ENCODE measurements at regions not wholly inside any gene's neighbourhood (a gene's known extent, or its start where the extent isn't known, plus 50 kb on each side); places are given as distances from the start of the nearest gene placed in this dataset.
A peak's percentile ranks its signal among the peaks of the same experiment; 100 is the strongest.

DNA sequence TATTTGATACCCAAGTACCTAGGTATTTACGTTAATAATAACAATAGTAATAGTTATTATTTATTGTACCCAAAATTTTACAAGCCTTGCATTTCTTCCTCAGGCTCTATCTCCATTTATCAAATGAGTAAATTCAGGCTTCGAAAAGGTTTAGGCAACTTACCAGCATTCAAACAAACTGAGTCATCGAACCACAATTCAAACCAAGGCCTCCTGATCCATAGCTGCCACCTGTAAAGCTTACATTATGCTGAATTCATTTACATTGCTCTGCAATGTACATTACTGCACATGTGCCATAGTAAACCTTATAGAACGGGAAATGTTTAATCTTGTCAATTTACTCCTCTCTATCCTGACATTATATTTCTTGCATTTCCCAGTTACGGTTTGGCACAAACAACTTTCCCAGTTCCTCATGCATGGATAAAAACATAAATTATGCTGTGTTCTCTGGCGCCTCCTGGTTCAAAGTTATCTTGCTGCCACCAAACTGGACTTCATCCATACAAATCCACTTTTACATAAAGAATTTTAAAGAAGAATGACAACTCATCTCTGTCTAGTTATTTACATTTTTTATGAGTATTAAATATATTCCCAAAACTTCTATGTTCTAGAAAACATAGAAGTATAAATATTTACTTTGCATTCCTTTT, 360.6 kb upstream of the SOX9 start:
- Histone ChIP-seq H4K20me1 (replicated peaks in 1 of 2; ENCODE audit: control insufficient read depth in 1 of 2, insufficient read depth in 2 of 2, low read length in 2 of 2) (no peaks in the 10 kb centered on the region), H2BK5ac (ENCODE audit: low read depth, low read length) (no peak overlapping the region)
- no peak for FAIRE-seq

More for the DNA sequence above, 360.6 kb upstream of the SOX9 start:
- Histone ChIP-seq H3K4me1 (replicated peaks in 1 of 4; ENCODE audit: control insufficient read depth in 3 of 4, insufficient read depth in 4 of 4, low read length in 3 of 4) (no peaks in the 10 kb centered on the region), H2AFZ (ENCODE audit: low read length) (no peak overlapping the region), H3K4me2 (ENCODE audit: insufficient read depth in 1 of 2, low read depth in 2 of 2, low read length in 2 of 2) (no peak overlapping the region), H3K14ac (ENCODE audit: insufficient read length) (no peak overlapping the region), H3K4me3 (ENCODE audit: extremely low read depth in 1 of 4, insufficient read depth in 2 of 4, low read depth in 3 of 4, low read length in 4 of 4) (no peak overlapping the region), H2BK120ac (replicated peaks; ENCODE audit: low read depth, low read length) (no peak overlapping the region), H3K56ac (replicated peaks; ENCODE audit: insufficient read length, low read depth, low read length) (no peak overlapping the region), H3K36me3 (ENCODE audit: control insufficient read depth in 2 of 4, insufficient read depth in 4 of 4, low read length in 3 of 4) (no peaks in the 10 kb centered on the region), H3K4ac (replicated peaks; ENCODE audit: insufficient read length, low read depth, low read length) (no peak overlapping the region), H3K18ac (ENCODE audit: extremely low read depth, low read length) (no peak overlapping the region), H2BK15ac (ENCODE audit: low read length) (no peak overlapping the region), H4K91ac (replicated peaks; ENCODE audit: insufficient read length, low read length) (no peak overlapping the region), H3K9me3 (ENCODE audit: insufficient read depth in 2 of 2, low read depth in 1 of 2, low read length in 1 of 2) (no peaks in the 10 kb centered on the region), H3K27me3 (replicated peaks in 1 of 4; ENCODE audit: control insufficient read depth in 3 of 4, extremely low read depth in 1 of 4, insufficient read depth in 3 of 4, low read length in 3 of 4) (no peaks in the 10 kb centered on the region), H3K23me2 (ENCODE audit: low read depth, low read length) (no peaks in the 10 kb centered on the region), H2BK12ac (ENCODE audit: low read depth, low read length) (no peak overlapping the region), H4K5ac (ENCODE audit: insufficient read length, low read depth, low read length) (no peak overlapping the region), H3K27ac (ENCODE audit: low read depth, low read length) (no peak overlapping the region), H3K79me1 (ENCODE audit: low read depth, low read length) (no peaks in the 10 kb centered on the region), H3K79me2 (ENCODE audit: control insufficient read depth in 1 of 2, insufficient read depth in 2 of 2, low read length in 2 of 2) (no peaks in the 10 kb centered on the region), H3K9ac (replicated peaks in 1 of 4; ENCODE audit: extremely low read depth in 1 of 4, low read depth in 3 of 4, low read length in 3 of 4) (no peak overlapping the region), H4K8ac (ENCODE audit: extremely low read depth, insufficient read depth, low read length) (no peak overlapping the region), H2BK20ac (ENCODE audit: low read length) (no peak overlapping the region), H3K23ac (ENCODE audit: insufficient read length) (no peak overlapping the region), H2AK5ac (ENCODE audit: low read depth, low read length) (no peak overlapping the region)
- POLR2A ChIA-PET (ENCODE audit: partially characterized antibody) = no interaction called here
- no peak for DNase-seq (ENCODE audit: low read depth in 1 of 2, low spot score in 2 of 2)
- CTCF ChIA-PET (ENCODE audit: partially characterized antibody) = interaction anchor here (0.8 to 1.5 kb wide), 6 partner anchors 10 to 994 kb away, joined by 3 read pairs; no protein-coding TSS in a partner anchor
- whole genome bisulfite sequencing, 2 experiments (ENCODE audit: extremely low coverage in 1 of 2, insufficient coverage in 1 of 2, insufficient read length in 1 of 2, insufficient replicate concordance in 2 of 2, low coverage in 1 of 2, low lambda C conversion rate in 2 of 2, missing lambda C conversion rate in 1 of 2) = 73% methylated on average over 6 of the region's 6 CpGs; no CpG with 5 or more reads in 1 of the 2 experiments
- TF ChIP-seq, protein P1, sequence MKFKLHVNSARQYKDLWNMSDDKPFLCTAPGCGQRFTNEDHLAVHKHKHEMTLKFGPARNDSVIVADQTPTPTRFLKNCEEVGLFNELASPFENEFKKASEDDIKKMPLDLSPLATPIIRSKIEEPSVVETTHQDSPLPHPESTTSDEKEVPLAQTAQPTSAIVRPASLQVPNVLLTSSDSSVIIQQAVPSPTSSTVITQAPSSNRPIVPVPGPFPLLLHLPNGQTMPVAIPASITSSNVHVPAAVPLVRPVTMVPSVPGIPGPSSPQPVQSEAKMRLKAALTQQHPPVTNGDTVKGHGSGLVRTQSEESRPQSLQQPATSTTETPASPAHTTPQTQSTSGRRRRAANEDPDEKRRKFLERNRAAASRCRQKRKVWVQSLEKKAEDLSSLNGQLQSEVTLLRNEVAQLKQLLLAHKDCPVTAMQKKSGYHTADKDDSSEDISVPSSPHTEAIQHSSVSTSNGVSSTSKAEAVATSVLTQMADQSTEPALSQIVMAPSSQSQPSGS (IDR thresholded peaks at IDR 0.05; ENCODE audit: low read length) = no peak
- TF ChIP-seq RAD21 (IDR thresholded peaks at IDR 0.05 in 1 of 2, conservative IDR thresholded peaks at IDR 0.05 in 1 of 2; ENCODE audit: low read depth in 2 of 2, low read length in 2 of 2) = peak; percentile 28 to 30; a peak in 2 of 4 replicates
- TF ChIP-seq CHD1 (IDR thresholded peaks at IDR 0.05; ENCODE audit: low read depth, low read length) = no peak
- no peak for TF ChIP-seq TEAD4 (IDR thresholded peaks at IDR 0.05; ENCODE audit: low read depth, low read length)
